Uterus (tissue), 2 donors: ENCODE measurements at regions not wholly inside any gene's neighbourhood (a gene's known extent, or its start where the extent isn't known, plus 50 kb on each side); places are given as distances from the start of the nearest gene placed in this dataset.

Source experiments
- CTCF ChIP-seq, 4 experiments: fragments of 200-600 bp in 2 of 4; fragments of 450-650 bp in 2 of 4; sonication (generic) in 2 of 4; IDR thresholded peaks; one replicate each; pipeline ENCODE4 v1.5.1; 2016 to 2019; ENCODE audit warnings: antibody characterized with exemption in 4 of 4, mild to moderate bottlenecking in 2 of 4, moderate library complexity in 1 of 4
- POLR2A ChIP-seq, 2 donors: fragments of 450-650 bp; IDR thresholded peaks; one replicate each; pipeline ENCODE4 v1.6.1; 2016; ENCODE audit warnings: antibody characterized with exemption in 2 of 2, mild to moderate bottlenecking in 1 of 2, moderate library complexity in 1 of 2

- no peak for TF ChIP-seq CTCF (IDR thresholded peaks at IDR 0.05)
- TF ChIP-seq POLR2A (IDR thresholded peaks at IDR 0.05): no peak
Observed at GRCh38 chr7:67489881-67490280, 493.2 kb downstream of the TYW1 start.
